Fibroblast of gingiva (primary cell): ENCODE measurements at regions not wholly inside any gene's neighbourhood (a gene's known extent, or its start where the extent isn't known, plus 50 kb on each side); places are given as distances from the start of the nearest gene placed in this dataset.
"Not testable (repeated sequence)": the region's sequence is repeated elsewhere in the genome, so short reads cannot be mapped to it uniquely, and the experiment has no call there.

Experiments used
- DNase-seq: peaks from one replicate; pipeline ENCODE4 v3.0.0-alpha.2; 2011; ENCODE audit warnings: low read depth

- DNase-seq: not testable (repeated sequence)
Measured at GRCh38 chr12:116327992-116328391, 50.5 kb upstream of the MED13L start.

- DNase-seq: no peak
Measured at GRCh38 chr12:116331876-116332275, 54.4 kb upstream of the MED13L start.

- no peak for DNase-seq
Measured at GRCh38 chr12:116332705-116333380, 55.4 kb upstream of the MED13L start.

GRCh38 chr12:116333402-116333801 lies 55.9 kb upstream of the MED13L start:
- no peak for DNase-seq

- peak; percentile 22 for DNase-seq
Measured at GRCh38 chr12:116336542-116337065, 59.1 kb upstream of the MED13L start.

- DNase-seq: no peak
Measured at GRCh38 chr12:116337312-116337711, 59.8 kb upstream of the MED13L start.

GRCh38 chr12:116338064-116338846 lies 60.8 kb upstream of the MED13L start:
- no peak for DNase-seq

GRCh38 chr12:116339062-116339461 lies 61.6 kb upstream of the MED13L start:
- no peak for DNase-seq

- no peak for DNase-seq
Measured at GRCh38 chr12:116339800-116340371, 62.4 kb upstream of the MED13L start.

GRCh38 chr12:116343331-116343884 lies 65.9 kb upstream of the MED13L start:
- DNase-seq: no peak

- no peak for DNase-seq
Measured at GRCh38 chr12:116346222-116346621, 68.7 kb upstream of the MED13L start.

- peak; percentile 87 for DNase-seq
Measured at GRCh38 chr12:116346741-116347140, 69.2 kb upstream of the MED13L start.

GRCh38 chr12:116347265-116347664 lies 69.8 kb upstream of the MED13L start:
- DNase-seq: no peak

- no peak for DNase-seq
Measured at GRCh38 chr12:116352315-116352835, 74.9 kb upstream of the MED13L start.

GRCh38 chr12:116353958-116354357 lies 76.5 kb upstream of the MED13L start:
- DNase-seq: no peak

- no peak for DNase-seq
Measured at GRCh38 chr12:116354534-116354933, 77.0 kb upstream of the MED13L start.

- no peak for DNase-seq
Measured at GRCh38 chr12:116354950-116355783, 77.7 kb upstream of the MED13L start.

- no peak for DNase-seq
Measured at GRCh38 chr12:116358536-116358892, 81.0 kb upstream of the MED13L start.

- DNase-seq: peak; percentile 97
Measured at GRCh38 chr12:116358893-116359761, 81.6 kb upstream of the MED13L start.

GRCh38 chr12:116360579-116361413 lies 83.3 kb upstream of the MED13L start:
- no peak for DNase-seq
